ENCODE measurements at regions not wholly inside any gene's neighbourhood (a gene's known extent, or its start where the extent isn't known, plus 50 kb on each side); places are given as distances from the start of the nearest gene placed in this dataset.

DNA sequence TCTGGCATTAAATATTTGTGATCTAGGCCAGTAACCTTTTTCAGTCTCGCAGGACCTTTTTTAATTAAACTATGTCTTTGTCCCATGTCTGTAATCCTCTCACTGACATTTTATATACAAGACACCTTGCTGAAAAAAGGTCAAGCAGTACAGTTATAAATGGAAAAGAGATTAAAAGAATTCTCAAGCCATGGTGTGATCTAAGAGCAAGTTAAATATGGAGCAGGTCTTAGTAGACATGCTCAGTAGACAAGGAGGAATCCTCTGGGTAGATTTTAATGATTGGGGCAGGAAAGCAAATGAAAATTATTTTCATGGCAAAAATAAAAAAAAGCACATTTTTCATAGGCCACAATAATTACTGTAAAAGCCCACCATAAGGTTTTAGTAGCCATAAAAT, 203.5 kb downstream of the PPP1R3A start:
- intact Hi-C loops (cut with micrococcal nuclease; ENCODE audit: unreplicated experiment): loop anchor here (10.0 kb wide), 1 partner anchor 1160 kb away; no protein-coding TSS in a partner anchor
- no peak overlapping the region for H3K4me2 ChIP-seq (ENCODE audit: low read length)
- POLR2A ChIA-PET: no interaction called here
- no peaks in the 10 kb centered on the region for H3K9me2 ChIP-seq (ENCODE audit: insufficient read depth, low read length)
- no peak for TF ChIP-seq CTCF (conservative IDR thresholded peaks at IDR 0.05; ENCODE audit: low read length)
- no peak for TF ChIP-seq EZH2phosphoT487 (IDR thresholded peaks at IDR 0.05; ENCODE audit: borderline replicate concordance, low read depth, low read length)
- H3K9me3 ChIP-seq (ENCODE audit: low read length): 0 out of 2 replicates have a peak, but pooled peaks cover 6% of the 10 kb centered on the region
- peaks cover 1% of the 10 kb centered on the region; the same call in 1 of the 2 replicates for H3K36me3 ChIP-seq (ENCODE audit: insufficient read depth, low read length)
- no TSS peak for BruUV-seq (replicated peaks)
- no peak for DNase-seq (ENCODE audit: low spot score)
- no peak overlapping the region for H2AFZ ChIP-seq (ENCODE audit: low read length)
- no peak overlapping the region for H3K27ac ChIP-seq (ENCODE audit: low read depth, low read length, poor library complexity, severe bottlenecking)
- no peaks in the 10 kb centered on the region for H3K4me1 ChIP-seq (ENCODE audit: insufficient read depth, low read length, poor library complexity, severe bottlenecking)
- CTCF ChIA-PET (ENCODE audit: unreplicated experiment): no interaction called here
- no peaks in the 10 kb centered on the region for H3K79me2 ChIP-seq (ENCODE audit: insufficient read depth, low read depth, low read length)
- H4K20me1 ChIP-seq (ENCODE audit: insufficient read depth, low read length): no peaks in the 10 kb centered on the region
- H3K4me3 ChIP-seq (ENCODE audit: low read depth, low read length, poor library complexity, severe bottlenecking): no peak overlapping the region

- no peak overlapping the region for H3K4me2 ChIP-seq (ENCODE audit: low read length)
- no peaks in the 10 kb centered on the region for H3K4me1 ChIP-seq (ENCODE audit: insufficient read depth, low read length, poor library complexity, severe bottlenecking)
- H3K9me2 ChIP-seq (ENCODE audit: insufficient read depth, low read length): no peaks in the 10 kb centered on the region
- TF ChIP-seq EZH2phosphoT487 (IDR thresholded peaks at IDR 0.05; ENCODE audit: borderline replicate concordance, low read depth, low read length) (no peak), CTCF (conservative IDR thresholded peaks at IDR 0.05; ENCODE audit: low read length) (peak; percentile 97)
- ChIA-PET POLR2A (interaction anchor here (0.8 kb wide), 2 partner anchors 18 to 486 kb away, joined by 3 read pairs; no protein-coding TSS in a partner anchor), CTCF (ENCODE audit: unreplicated experiment) (no interaction called here)
- H3K9me3 ChIP-seq (ENCODE audit: low read length): 0 out of 2 replicates have a peak, but pooled peaks cover 6% of the 10 kb centered on the region
- H3K36me3 ChIP-seq (ENCODE audit: insufficient read depth, low read length): peaks cover 2% of the 10 kb centered on the region; the same call in 1 of the 2 replicates
- DNase-seq (ENCODE audit: low spot score): peak; percentile 78
- intact Hi-C loops (cut with micrococcal nuclease; ENCODE audit: unreplicated experiment): loop anchor here (10.0 kb wide), 1 partner anchor 1156 kb away; no protein-coding TSS in a partner anchor
- H2AFZ ChIP-seq (ENCODE audit: low read length): no peak overlapping the region
- H3K27ac ChIP-seq (ENCODE audit: low read depth, low read length, poor library complexity, severe bottlenecking): no peak overlapping the region
- no TSS peak for BruUV-seq (replicated peaks)
- H3K4me3 ChIP-seq (ENCODE audit: low read depth, low read length, poor library complexity, severe bottlenecking): no peak overlapping the region
- no peaks in the 10 kb centered on the region for H4K20me1 ChIP-seq (ENCODE audit: insufficient read depth, low read length)
- no peaks in the 10 kb centered on the region for H3K79me2 ChIP-seq (ENCODE audit: insufficient read depth, low read depth, low read length)
Observed at GRCh38 chr7:113710310-113711096, 208.3 kb downstream of the PPP1R3A start.

DNA sequence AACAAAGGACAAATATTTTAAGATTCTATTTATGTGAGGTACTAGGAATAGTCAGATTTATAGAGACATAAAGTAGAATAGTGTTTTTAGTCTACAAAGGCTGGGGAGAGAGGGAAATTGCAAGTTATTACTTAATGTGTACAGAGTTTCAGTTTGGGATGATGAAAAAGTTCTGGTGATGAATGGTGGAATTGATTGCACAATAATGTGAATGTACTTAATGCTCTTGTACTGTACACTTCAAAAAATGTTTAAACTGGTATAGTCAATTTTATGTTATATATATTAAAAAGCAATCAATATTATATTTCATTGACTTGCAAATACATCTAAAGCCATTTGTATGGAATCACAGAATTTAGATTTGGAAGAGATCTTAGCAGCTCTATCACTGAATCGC, 213.4 kb downstream of the PPP1R3A start:
- intact Hi-C loops (cut with micrococcal nuclease; ENCODE audit: unreplicated experiment): no loop called here
- POLR2A ChIA-PET: no interaction called here
- no TSS peak for BruUV-seq (replicated peaks)
- CTCF ChIA-PET (ENCODE audit: unreplicated experiment): no interaction called here
- Histone ChIP-seq H3K79me2 (ENCODE audit: insufficient read depth, low read depth, low read length) (no peaks in the 10 kb centered on the region), H3K9me2 (ENCODE audit: insufficient read depth, low read length) (no peaks in the 10 kb centered on the region), H4K20me1 (ENCODE audit: insufficient read depth, low read length) (no peaks in the 10 kb centered on the region), H3K27ac (ENCODE audit: low read depth, low read length, poor library complexity, severe bottlenecking) (no peak overlapping the region), H3K36me3 (ENCODE audit: insufficient read depth, low read length) (peaks cover 2% of the 10 kb centered on the region; the same call in 1 of the 2 replicates), H2AFZ (ENCODE audit: low read length) (no peak overlapping the region), H3K4me2 (ENCODE audit: low read length) (no peak overlapping the region), H3K9me3 (ENCODE audit: low read length) (no peaks in the 10 kb centered on the region), H3K4me1 (ENCODE audit: insufficient read depth, low read length, poor library complexity, severe bottlenecking) (no peaks in the 10 kb centered on the region), H3K4me3 (ENCODE audit: low read depth, low read length, poor library complexity, severe bottlenecking) (no peak overlapping the region)
- no peak for TF ChIP-seq CTCF (conservative IDR thresholded peaks at IDR 0.05; ENCODE audit: low read length)
- TF ChIP-seq EZH2phosphoT487 (IDR thresholded peaks at IDR 0.05; ENCODE audit: borderline replicate concordance, low read depth, low read length): no peak
- DNase-seq (ENCODE audit: low spot score): no peak

All from OCI-LY7 (cell line).